ENCODE measurements at regions not wholly inside any gene's neighbourhood (a gene's known extent, or its start where the extent isn't known, plus 50 kb on each side); places are given as distances from the start of the nearest gene placed in this dataset.

DNA sequence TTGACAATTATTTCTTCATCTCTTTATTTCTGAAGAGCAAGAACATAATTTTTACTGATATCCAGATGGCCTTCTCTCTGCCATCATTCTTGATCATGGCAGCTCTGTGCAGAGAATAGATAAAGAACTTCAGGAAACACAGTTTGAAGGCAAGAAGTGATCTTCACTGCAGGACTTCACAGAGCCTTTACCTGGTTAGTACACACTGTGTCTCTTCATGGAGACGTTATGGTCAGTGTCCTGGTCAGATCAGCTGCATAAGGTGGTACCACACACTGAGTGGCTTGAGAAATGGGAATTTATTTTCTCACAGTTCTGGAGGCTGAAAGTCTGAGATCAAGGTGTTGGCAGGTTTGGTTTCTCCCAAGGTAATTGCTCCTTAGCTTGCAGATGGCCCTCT is 129.5 kb downstream of the UTP18 start:
- intact Hi-C loops (cut with DNase I; ENCODE audit: low total_unique reads), result no loop called here
- Histone ChIP-seq H3K27me3 (peaks cover 0 to 37% (median 9%) of the 10 kb centered on the region in 3 donors), H3K36me3 (no peaks in the 10 kb centered on the region), H3K9me3 (no peaks in the 10 kb centered on the region), H3K4me1 (no peaks in the 10 kb centered on the region), H3K27ac (no peak overlapping the region), H3K4me3 (no peak overlapping the region)
- no peak for DNase-seq
- WGBS, 5 donors, result 56 to 76% (median 60%) methylated on average over 1 of the region's 1 CpG
- TF ChIP-seq, protein P1, sequence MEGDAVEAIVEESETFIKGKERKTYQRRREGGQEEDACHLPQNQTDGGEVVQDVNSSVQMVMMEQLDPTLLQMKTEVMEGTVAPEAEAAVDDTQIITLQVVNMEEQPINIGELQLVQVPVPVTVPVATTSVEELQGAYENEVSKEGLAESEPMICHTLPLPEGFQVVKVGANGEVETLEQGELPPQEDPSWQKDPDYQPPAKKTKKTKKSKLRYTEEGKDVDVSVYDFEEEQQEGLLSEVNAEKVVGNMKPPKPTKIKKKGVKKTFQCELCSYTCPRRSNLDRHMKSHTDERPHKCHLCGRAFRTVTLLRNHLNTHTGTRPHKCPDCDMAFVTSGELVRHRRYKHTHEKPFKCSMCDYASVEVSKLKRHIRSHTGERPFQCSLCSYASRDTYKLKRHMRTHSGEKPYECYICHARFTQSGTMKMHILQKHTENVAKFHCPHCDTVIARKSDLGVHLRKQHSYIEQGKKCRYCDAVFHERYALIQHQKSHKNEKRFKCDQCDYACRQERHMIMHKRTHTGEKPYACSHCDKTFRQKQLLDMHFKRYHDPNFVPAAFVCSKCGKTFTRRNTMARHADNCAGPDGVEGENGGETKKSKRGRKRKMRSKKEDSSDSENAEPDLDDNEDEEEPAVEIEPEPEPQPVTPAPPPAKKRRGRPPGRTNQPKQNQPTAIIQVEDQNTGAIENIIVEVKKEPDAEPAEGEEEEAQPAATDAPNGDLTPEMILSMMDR (IDR thresholded peaks at IDR 0.05), result no peak
- TF ChIP-seq EP300 (IDR thresholded peaks at IDR 0.05) (no peak), POLR2AphosphoS5 (IDR thresholded peaks at IDR 0.05) (no peak), POLR2A (IDR thresholded peaks at IDR 0.05) (no peak)

DNA sequence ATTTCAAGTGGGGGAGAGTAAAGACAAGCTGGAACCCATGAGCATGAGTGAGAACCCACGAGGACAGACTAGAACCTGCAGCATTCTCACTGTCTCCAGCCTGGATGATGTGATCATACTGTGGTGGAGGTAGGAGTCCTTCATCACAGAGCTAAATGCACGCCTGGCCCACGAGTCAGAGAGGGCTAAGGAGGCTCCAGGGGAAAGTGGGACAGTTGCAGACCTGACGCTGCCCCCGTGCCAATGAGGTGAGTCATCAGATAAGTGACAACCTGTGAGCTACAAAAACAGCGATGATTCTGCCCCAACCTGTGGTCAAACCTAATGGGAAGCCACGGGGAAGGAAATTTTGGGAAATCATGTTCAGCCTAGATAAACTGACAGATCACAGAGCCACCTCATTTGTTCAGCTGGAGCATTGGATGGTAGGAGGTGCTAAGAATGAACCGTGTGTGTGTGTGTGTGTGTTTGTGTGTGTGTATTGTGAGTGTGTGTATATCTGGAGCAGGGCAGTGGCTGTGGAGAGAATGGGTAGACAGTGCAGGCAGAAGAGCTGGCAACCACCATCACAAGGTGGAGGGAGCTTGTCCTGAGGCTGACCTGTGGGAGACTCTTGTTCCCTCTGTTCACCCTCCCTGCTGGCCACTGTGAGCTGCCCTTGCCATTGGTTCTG is 131.8 kb downstream of the UTP18 start:
- 62 to 70% (median 65%) methylated on average over 8 of the region's 8 CpGs for WGBS, 5 donors
- no peak for DNase-seq

DNA sequence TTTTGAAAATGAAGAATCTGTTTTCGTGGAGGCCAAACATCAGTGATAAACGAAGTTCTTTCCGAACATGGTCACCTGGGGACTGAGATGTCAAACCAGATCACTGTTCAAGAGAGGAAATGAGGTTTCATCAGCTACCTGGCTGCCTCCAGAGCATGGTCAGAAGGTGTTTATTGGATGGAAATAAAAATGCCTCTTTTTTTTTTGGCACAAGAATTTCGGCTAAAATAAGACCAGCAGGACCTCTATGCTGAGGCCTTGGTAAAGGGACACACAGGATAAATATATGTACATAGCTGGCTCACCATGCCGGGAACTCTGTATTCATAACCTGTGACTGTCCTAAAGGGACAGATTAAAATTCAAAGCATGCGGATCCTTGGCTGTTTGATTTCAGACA is 135.3 kb downstream of the UTP18 start:
- Histone ChIP-seq H3K27ac (no peak overlapping the region), H3K36me3 (no peaks in the 10 kb centered on the region), H3K9me3 (no peaks in the 10 kb centered on the region), H3K4me3 (no peak overlapping the region), H3K4me1 (no peaks in the 10 kb centered on the region), H3K27me3 (peaks cover 0 to 21% (median 9%) of the 10 kb centered on the region in 3 donors)
- TF ChIP-seq POLR2A (IDR thresholded peaks at IDR 0.05) (no peak), POLR2AphosphoS5 (IDR thresholded peaks at IDR 0.05) (no peak), EP300 (IDR thresholded peaks at IDR 0.05) (no peak)
- TF ChIP-seq, protein P1 (IDR thresholded peaks at IDR 0.05), result no peak
- intact Hi-C loops (cut with DNase I; ENCODE audit: low total_unique reads), result no loop called here
- 79 to 92% (median 87%) methylated on average over 6 of the region's 6 CpGs for WGBS, 5 donors
- DNase-seq, result no peak

More for the DNA sequence above, 131.8 kb downstream of the UTP18 start:
- Histone ChIP-seq H3K27ac (no peak overlapping the region), H3K27me3 (peaks cover 0 to 30% (median 9%) of the 10 kb centered on the region in 3 donors), H3K4me3 (no peak overlapping the region), H3K4me1 (no peaks in the 10 kb centered on the region), H3K36me3 (no peaks in the 10 kb centered on the region), H3K9me3 (no peaks in the 10 kb centered on the region)
- intact Hi-C loops (cut with DNase I; ENCODE audit: low total_unique reads), result no loop called here
- no peak for TF ChIP-seq POLR2AphosphoS5 (IDR thresholded peaks at IDR 0.05)
- TF ChIP-seq, protein P1 (IDR thresholded peaks at IDR 0.05), result no peak
- no peak for TF ChIP-seq POLR2A (IDR thresholded peaks at IDR 0.05)
- no peak for TF ChIP-seq EP300 (IDR thresholded peaks at IDR 0.05)

DNA sequence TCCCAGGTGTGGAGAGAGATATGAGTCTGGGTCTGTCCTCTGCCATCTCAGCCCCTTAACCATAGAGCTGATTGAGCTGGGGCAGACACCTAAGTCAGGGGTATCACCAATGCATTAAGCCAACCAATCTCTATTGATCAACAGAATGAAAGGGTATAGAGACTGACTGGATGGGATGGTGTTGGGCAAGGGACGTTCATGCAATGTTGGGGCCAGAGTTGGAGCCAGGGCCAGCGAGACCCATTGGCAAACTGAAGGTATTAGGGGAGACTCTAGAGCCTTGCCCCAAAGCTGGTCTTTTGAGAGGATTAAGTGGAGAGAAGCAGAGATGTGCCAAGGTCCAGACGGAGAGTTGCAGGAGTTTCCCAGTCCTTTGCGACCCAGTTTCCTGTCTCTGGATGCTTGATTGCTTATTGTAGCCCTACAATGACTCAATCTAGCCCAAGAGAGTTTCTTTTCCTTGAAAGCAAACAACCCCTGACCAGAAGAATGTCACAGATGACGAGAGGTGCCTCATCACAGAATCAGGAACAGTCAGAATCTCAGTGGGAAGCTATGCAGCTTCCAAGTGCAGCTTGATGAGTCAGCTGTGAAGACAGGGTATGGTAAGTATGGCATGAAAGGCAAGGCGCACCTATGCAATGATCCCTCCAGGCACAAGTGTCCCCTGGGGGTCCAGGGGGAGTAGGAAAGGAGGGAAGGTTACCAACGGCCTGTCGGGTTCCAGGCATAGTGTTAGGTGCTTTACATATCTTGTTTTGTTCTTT is 137.2 kb downstream of the UTP18 start:
- H3K36me3 ChIP-seq, result no peaks in the 10 kb centered on the region
- intact Hi-C loops (cut with DNase I; ENCODE audit: low total_unique reads), result no loop called here
- no peak for TF ChIP-seq EP300 (IDR thresholded peaks at IDR 0.05)
- no peak for TF ChIP-seq POLR2AphosphoS5 (IDR thresholded peaks at IDR 0.05)
- TF ChIP-seq, protein P1 (IDR thresholded peaks at IDR 0.05), result no peak
- TF ChIP-seq POLR2A (IDR thresholded peaks at IDR 0.05), result no peak
- H3K9me3 ChIP-seq, result no peaks in the 10 kb centered on the region
- 69 to 79% (median 72%) methylated on average over 8 of the region's 8 CpGs for whole genome bisulfite sequencing, 5 donors
- no peak overlapping the region for H3K4me3 ChIP-seq
- no peaks in the 10 kb centered on the region for H3K4me1 ChIP-seq
- peaks cover 0 to 5% (median 4%) of the 10 kb centered on the region in 3 donors for H3K27me3 ChIP-seq
- H3K27ac ChIP-seq, result no peak overlapping the region
- DNase-seq, result no peak
